Mesodermal cell (in vitro differentiated cells): ENCODE measurements at regions not wholly inside any gene's neighbourhood (a gene's known extent, or its start where the extent isn't known, plus 50 kb on each side); places are given as distances from the start of the nearest gene placed in this dataset.
"Not testable (repeated sequence)": the region's sequence is repeated elsewhere in the genome, so short reads cannot be mapped to it uniquely, and the experiment has no call there.

Experiments
- H3K27ac ChIP-seq: 2 replicates; pipeline ENCODE4 v1.7.0; 2013; ENCODE audit warnings: mild to moderate bottlenecking, low read depth, low read length, moderate library complexity; ENCODE audit not compliant: severe bottlenecking
- H3K36me3 ChIP-seq: 2 replicates; pipeline ENCODE4 v1.7.1; 2013; ENCODE audit warnings: mild to moderate bottlenecking, low read length, moderate library complexity; ENCODE audit not compliant: control insufficient read depth, insufficient read depth
- H3K4me1 ChIP-seq: one replicate; pipeline ENCODE4 v1.7.1; 2013; ENCODE audit warnings: mild to moderate bottlenecking, low read length; ENCODE audit not compliant: insufficient read depth, control insufficient read depth, poor library complexity, severe bottlenecking
- H3K4me3 ChIP-seq: 2 replicates; pipeline ENCODE4 v1.7.0; 2013; ENCODE audit warnings: low read length, control low read depth, mild to moderate bottlenecking; ENCODE audit not compliant: insufficient read depth, poor library complexity, severe bottlenecking; ENCODE audit errors: extremely low read depth
- H3K9me3 ChIP-seq: 2 replicates; pipeline ENCODE4 v1.7.1; 2013; ENCODE audit warnings: mild to moderate bottlenecking, low read length, moderate library complexity; ENCODE audit not compliant: control insufficient read depth
- WGBS, 2 experiments: methylation state at CpG; one replicate each; pipeline ENCODE4 v1.1.5; 2013; ENCODE audit warnings: missing lambda C conversion rate in 2 of 2; ENCODE audit not compliant: insufficient coverage in 2 of 2; 5-methylcytosine and 5-hydroxymethylcytosine counted together

DNA sequence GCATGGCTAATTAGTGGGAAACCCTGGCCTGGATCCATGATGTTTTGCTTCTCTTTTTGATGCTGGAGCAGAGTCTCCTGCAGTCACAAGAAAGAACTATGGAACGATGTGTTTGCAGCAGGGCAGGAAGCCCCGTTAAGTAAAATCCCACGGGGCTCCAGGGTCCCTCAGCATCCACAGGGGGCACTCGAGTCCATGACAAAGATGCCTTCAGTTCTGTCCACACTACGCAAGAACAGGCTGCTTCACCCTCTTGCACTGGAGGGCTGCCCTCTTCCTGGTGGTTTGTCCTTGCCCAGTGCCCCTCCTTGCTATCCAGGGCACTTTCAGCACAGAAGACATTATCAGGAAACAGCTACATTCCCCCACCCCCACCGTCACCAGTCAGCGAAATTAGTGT lies 196.9 kb downstream of the POTED start:
- not testable (repeated sequence) for H3K9me3 ChIP-seq, H3K27ac ChIP-seq, H3K4me3 ChIP-seq, H3K4me1 ChIP-seq, H3K36me3 ChIP-seq
- 60% methylated on average over 1 of the region's 7 CpGs; no CpG with 5 or more reads in 1 of the 2 experiments for WGBS, 2 experiments

DNA sequence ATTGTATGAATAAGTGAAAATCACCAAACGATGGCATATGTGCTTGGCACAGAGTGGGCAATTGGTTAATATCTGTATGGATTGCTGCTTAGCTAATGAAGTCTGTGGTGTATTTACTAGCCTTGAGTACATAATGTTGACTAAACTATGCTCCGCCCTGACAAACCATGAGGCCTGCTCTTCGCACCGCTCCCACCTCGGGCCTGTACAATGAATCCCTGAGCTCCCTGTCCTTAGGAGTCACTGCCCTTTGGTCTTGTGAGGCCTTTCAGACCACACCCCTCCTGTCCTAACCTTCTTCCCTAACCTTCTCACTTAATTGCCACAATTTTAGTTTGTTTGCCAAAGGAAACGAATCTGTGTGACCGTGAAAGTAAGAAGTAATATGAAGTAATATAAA lies 193.2 kb downstream of the POTED start:
- H3K4me3 ChIP-seq, H3K4me1 ChIP-seq, H3K9me3 ChIP-seq, H3K27ac ChIP-seq, H3K36me3 ChIP-seq: not testable (repeated sequence)
- 73 to 90% methylated on average over 4 to 5 of the region's 7 CpGs for WGBS, 2 experiments
